HG03103 (cell line): ENCODE measurements at regions not wholly inside any gene's neighbourhood (a gene's known extent, or its start where the extent isn't known, plus 50 kb on each side); places are given as distances from the start of the nearest gene placed in this dataset.

Experiments used
- ATAC-seq: cut with Tn5 transposase; IDR thresholded peaks from one replicate; pipeline ENCODE4 v1.9.1; 2021; ENCODE audit warnings: low read depth; ENCODE audit not compliant: unreplicated experiment

DNA sequence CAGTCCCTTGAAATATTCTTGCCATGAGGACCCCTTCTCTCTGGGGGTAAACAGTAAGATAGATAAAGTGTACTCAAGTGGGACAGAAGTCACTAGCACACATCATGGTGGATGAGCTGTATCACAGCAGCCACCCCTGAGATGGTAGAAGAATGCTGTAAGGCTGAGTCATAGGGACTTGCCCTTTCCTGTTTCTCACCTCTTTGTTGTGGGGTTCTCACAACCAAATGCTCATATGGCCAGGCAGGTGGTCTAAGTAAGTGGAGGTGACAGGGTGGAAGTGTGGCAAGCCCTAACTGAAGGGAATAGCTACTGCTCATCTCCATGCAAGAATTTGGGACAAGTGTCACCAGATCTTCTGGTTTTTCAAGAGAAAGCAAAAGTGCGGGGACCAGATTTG lies 202.7 kb upstream of the SLC14A2 start:
- ATAC-seq = no peak

DNA sequence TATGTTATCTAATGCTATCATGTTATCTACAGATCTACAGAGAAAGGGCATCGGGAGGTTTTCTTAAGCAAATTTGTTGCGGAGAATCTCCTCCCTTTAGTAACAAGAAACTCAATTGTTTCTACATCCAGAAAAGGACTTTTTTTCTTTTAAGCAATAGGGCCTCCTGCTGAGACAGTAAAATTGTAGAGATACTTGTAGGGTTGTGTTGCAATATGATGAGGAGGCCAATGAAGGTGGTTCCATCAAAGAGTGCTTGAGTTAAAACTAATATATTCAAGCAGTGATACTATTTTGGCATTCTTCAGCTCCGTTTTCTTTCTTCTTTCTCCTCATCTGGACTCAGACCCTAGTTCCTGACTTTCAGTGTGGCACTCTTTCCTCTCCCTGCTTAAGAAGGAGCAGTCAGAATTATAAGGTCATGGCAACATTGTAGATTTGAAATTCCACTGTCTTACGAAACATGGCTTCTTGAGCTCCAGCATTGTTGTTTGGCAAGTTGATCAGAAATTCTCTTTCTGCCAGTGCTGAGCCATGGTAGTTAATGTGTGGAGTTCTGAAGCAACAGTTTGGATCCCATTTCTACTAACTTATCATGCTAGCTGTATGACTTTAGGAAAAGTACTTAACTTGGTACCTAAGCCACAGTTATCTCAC lies 202.0 kb upstream of the SLC14A2 start:
- ATAC-seq = no peak

DNA sequence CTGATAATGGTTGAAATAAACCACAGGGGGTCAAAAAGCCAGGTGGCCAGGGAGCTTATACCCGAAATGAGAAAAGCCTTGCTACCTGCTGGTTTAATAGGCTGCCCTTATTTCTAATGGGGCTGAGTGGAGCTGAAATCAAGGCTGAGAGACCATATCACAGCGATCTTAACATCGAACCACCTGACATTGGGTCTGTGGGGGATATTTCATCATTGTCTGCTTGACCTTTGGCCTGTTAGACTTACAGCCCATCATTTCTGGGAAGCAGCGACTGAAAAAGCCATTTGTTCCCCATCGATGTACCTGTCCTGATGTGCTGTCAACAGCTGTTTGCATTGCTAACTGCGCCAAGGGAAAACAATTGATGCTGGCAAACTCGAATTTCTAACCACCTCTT lies 199.7 kb upstream of the SLC14A2 start:
- no peak for ATAC-seq

DNA sequence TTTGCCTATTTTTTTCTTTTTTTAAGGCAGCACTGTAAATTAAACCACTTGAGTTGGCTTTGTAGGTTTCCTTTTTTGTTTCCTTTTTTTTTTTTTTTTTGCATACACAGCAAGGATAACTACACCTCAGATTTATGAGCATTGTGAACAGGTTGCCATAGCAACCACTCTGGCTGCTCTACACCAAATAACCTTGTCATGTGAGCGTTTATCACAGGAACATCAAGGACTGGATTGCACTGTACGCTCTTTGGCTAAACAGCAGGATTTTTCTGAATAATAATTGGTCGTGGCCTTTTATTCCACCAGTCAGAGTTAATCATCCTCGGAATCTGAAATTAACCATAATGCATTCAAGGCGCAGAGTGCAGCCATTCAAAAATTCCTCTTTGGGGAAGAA lies 199.1 kb upstream of the SLC14A2 start:
- no peak for ATAC-seq

GRCh38 chr18:45417392-45417791 lies 197.9 kb upstream of the SLC14A2 start:
- ATAC-seq = no peak

DNA sequence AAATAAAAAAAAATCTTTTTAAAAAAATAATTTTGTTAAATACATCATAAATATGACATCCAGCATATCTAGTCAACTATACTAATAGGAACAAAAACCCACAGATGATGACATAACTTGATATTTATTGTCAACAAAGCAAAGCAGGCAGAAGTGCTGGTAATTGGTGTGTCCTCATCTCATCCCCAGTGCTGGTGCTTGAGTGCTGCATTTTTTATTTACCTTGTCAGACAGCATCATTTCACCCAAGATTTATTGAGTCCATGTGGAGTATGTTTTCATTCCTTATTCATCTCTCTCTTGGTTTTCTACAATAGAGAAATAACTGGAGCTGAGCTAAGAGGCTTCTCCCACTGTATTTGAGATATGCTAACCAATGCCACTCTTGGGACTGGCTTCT lies 191.6 kb upstream of the SLC14A2 start:
- no peak for ATAC-seq

GRCh38 chr18:45430041-45430440 lies 185.2 kb upstream of the SLC14A2 start:
- ATAC-seq = no peak

DNA sequence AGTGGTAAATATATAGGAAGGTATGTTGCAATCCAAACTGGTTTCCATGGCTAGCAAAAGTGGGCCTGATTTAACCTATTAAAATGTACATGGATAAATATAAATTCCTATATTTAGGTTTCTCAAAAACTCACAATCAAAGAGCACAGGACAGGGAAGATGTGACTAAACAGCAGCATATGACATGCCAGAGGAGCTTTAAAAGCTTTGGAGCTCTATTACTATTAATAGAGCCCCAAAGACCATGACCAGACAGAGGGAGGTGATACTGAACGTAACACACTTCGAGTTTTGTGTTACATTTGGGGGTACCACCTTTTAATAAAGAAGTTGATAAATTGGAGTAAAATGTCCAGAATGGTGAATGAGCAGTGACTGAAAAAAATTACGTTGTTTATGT lies 179.5 kb upstream of the SLC14A2 start:
- no peak for ATAC-seq

DNA sequence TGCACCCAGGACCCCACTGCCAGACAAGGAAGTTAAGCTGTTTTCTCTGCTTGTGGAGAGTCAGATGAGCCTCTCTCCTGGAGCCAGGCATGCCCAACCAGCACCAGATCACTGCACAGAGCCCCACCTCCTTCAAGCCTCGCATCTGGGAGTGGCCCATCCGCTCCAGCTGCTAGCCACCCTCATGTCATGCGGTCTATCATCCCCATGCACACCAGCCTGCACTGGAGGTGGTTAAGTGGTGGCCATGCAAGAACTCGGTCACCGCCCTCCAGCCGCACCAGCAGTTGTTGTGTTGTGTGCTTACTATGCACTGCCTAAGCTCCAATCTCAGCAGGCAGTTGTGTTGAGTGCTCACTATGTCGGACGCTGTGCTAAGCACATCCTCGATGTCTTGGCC lies 177.9 kb upstream of the SLC14A2 start:
- ATAC-seq = no peak

DNA sequence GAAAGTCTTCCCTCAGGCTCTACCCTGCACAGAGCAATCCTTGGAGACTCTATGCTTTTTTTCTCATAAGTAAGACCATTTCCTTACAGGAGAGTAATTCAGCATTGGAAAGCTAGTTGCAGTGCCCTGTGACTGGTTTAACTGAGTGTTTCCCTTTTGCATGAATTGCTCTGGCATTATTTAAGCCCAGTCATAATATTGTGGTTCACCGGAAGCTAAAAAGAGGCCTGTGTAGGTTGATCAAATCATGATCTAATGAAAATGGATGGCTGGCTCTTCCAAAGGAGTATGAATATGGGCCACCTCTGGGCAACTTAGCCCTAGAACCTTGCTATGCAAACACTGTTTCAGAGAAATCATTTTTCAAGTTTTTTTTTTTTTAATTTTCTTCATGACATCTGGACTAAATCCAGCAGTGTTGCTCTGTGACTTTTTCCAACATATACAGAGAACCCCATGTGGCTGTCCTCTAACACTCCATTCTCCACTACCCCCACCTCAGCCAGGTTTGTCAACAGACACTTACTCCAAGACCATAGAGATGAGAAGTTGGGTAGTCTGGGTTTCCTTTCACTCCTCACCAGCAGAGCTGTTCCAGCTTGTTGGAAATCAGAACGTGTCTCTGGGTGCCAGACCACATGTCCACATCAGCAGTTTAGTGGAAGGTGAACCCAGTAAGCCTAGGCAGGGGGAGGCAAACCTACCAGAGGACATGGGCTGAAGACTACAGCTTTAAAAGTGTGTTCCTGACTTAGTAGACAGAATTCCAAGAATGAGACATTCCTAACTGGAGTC lies 175.2 kb upstream of the SLC14A2 start:
- ATAC-seq = no peak

DNA sequence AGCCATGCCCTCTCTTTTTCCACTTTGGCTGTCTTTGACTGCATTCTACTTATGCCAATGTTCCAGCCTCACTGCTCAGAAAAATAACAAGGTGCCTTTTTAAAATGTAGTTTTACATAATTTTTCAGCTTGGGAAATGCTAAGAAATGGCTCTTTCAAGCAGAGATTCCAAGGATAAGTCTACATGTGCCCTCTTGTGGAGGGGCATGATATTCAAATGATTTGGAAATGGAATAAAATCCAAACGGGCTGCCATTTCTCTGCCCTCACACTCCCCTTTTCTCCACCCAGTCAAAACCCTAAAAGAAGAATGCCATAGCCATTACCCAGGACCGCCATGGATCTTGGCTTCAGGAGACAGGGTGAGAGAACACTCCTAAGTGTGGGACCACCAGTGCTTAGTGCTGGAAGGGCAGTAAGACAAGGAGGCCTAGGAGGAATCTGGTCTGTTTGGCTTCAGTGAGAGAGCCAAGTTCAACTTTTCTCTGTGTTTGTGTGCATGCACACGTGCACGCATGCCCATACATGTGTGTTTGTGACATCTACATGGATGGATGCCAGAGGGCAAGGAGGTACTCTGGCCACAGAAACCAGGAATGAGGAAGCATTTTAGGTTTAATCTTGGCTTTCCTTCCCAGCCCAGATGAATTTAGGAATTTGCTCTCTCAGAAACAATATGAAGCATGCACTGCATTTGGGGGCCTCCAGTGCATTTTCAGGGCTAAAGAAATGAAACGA lies 174.0 kb upstream of the SLC14A2 start:
- ATAC-seq = no peak

- no peak for ATAC-seq
These were observed 171.2 kb upstream of the SLC14A2 start for GRCh38 chr18:45444040-45444439.

DNA sequence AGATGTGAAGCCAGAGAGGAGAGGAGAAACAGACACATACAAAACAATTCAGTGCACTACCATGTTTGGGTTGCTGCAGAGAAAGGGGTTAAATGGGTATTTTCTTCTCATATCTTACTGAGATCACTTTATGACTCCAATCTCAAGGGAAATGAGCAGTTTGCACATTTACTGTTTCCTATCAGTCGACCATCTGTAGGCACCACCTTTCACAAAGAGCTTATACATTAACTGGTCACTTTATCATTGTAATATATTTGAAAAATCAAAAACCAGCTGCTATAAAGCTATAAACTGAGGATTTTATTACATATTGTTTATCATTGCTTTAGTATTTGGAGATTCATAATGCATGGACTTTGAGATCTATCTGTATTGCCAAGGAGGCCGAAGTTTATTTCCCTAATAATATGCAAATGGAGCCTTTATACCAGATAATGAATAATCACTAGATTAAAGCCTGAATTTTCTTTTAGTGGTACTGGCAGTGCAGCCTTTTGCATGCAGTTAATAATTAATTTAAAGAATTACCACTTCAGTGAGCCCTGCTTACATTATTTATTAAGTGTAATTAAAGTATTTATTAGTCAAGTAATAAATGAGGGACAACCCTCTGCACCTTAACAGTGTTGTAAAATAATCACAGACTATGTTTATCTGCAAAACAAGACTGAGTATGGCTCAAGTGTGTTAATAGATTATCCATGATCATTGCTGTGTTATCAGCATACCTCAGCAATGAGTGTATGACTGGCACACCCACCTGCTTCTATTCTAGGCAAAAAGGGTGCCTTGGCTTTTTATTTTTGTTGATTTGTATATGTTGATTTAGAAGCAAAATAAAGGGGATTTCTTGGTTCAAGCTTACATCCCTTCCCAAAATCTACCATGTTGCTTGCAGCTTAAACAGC lies 167.7 kb upstream of the SLC14A2 start:
- ATAC-seq = no peak

GRCh38 chr18:45448871-45449270 lies 166.4 kb upstream of the SLC14A2 start:
- ATAC-seq = no peak

GRCh38 chr18:45449418-45450227 lies 165.7 kb upstream of the SLC14A2 start:
- ATAC-seq = no peak

GRCh38 chr18:45456090-45457021 lies 158.9 kb upstream of the SLC14A2 start:
- no peak for ATAC-seq

GRCh38 chr18:45458033-45458432 lies 157.2 kb upstream of the SLC14A2 start:
- ATAC-seq = no peak

DNA sequence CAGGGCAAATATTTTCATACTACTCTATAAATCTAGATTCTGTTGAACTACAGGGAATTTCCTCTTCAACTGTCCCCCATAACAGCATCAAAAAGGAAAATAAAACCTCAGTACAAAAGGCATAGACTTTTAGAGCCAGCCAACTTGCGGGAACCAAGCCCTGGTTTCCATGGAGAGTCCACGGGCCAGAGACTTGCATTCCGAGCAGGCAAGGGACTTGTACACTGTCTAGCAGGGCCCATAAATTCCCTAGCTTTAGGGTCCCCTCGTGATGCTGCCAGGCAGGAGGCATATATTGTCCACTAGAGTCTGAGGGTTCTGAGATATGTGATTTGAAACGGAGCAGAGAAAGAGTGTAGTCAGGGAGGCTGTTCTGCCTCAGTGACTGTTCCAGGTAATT lies 153.1 kb upstream of the SLC14A2 start:
- no peak for ATAC-seq

DNA sequence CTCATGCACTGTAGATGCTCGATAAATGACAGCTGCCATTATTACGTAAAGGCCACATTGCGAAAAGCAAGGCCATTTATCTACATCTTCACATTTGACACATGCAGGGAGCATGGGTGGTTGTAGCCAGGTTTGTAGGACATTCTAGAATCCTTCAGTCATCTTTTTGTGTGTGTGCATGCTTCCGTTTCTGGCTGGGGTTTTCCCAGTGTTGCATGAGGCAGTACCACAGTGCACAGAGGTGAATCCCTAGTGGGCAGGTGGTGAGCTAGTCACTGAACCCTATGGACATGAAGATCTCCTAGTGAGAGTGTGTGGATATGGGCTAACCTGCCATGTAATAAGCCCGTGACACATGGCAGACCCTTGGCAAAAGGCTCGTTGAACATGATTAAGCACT lies 151.8 kb upstream of the SLC14A2 start:
- ATAC-seq = no peak
